GM19239 (cell line): ENCODE measurements at regions not wholly inside any gene's neighbourhood (a gene's known extent, or its start where the extent isn't known, plus 50 kb on each side); places are given as distances from the start of the nearest gene placed in this dataset.

Experiments
- DNase-seq: peaks from one replicate; pipeline ENCODE4 v3.0.0; 2011; ENCODE audit warnings: low spot score; ENCODE audit not compliant: insufficient read length
- FAIRE-seq: peaks from 2 replicates; lab custom pipeline; 2011; peaks lifted over from hg19 to GRCh38; lab: Jason Lieb, UNC

- no peak for DNase-seq
- no peak for FAIRE-seq
Observed at GRCh38 chr5:103953601-103954382, 391.2 kb upstream of the NUDT12 start.

- no peak for DNase-seq
- no peak for FAIRE-seq
Observed at GRCh38 chr5:103951776-103952175, 389.2 kb upstream of the NUDT12 start.

- no peak for FAIRE-seq
Observed at GRCh38 chr5:103943230-103943629, 380.6 kb upstream of the NUDT12 start.

GRCh38 chr5:103942587-103943186 is 380.1 kb upstream of the NUDT12 start:
- no peak for FAIRE-seq

More at GRCh38 chr5:103943230-103943629, 380.6 kb upstream of the NUDT12 start:
- no peak for DNase-seq

GRCh38 chr5:103941596-103941995 is 379.0 kb upstream of the NUDT12 start:
- FAIRE-seq: no peak
- no peak for DNase-seq

More at GRCh38 chr5:103942587-103943186, 380.1 kb upstream of the NUDT12 start:
- no peak for DNase-seq

- FAIRE-seq: no peak
- DNase-seq: no peak
Observed at GRCh38 chr5:103938146-103938695, 375.6 kb upstream of the NUDT12 start.

GRCh38 chr5:103929338-103930013 is 366.9 kb upstream of the NUDT12 start:
- no peak for DNase-seq
- FAIRE-seq: no peak

- no peak for FAIRE-seq
- no peak for DNase-seq
Observed at GRCh38 chr5:103927739-103928138, 365.1 kb upstream of the NUDT12 start.

GRCh38 chr5:103923616-103924168 is 361.1 kb upstream of the NUDT12 start:
- DNase-seq: no peak
- FAIRE-seq: no peak

- FAIRE-seq (no peak), DNase-seq (no peak)
Observed at GRCh38 chr5:103919506-103919905, 356.9 kb upstream of the NUDT12 start.

- FAIRE-seq (no peak), DNase-seq (no peak)
Observed at GRCh38 chr5:103918668-103919367, 356.2 kb upstream of the NUDT12 start.

- no peak for DNase-seq
- FAIRE-seq: no peak
Observed at GRCh38 chr5:103915081-103915480, 352.5 kb upstream of the NUDT12 start.

- DNase-seq: no peak
- no peak for FAIRE-seq
Observed at GRCh38 chr5:103910786-103911185, 348.2 kb upstream of the NUDT12 start.

GRCh38 chr5:103910011-103910410 is 347.4 kb upstream of the NUDT12 start:
- DNase-seq (no peak), FAIRE-seq (no peak)

GRCh38 chr5:103909391-103909790 is 346.8 kb upstream of the NUDT12 start:
- DNase-seq (no peak), FAIRE-seq (no peak)

GRCh38 chr5:103908336-103909080 is 345.9 kb upstream of the NUDT12 start:
- DNase-seq (no peak), FAIRE-seq (no peak)

GRCh38 chr5:103907001-103907400 is 344.4 kb upstream of the NUDT12 start:
- no peak for FAIRE-seq
- no peak for DNase-seq

GRCh38 chr5:103904651-103905050 is 342.1 kb upstream of the NUDT12 start:
- no peak for DNase-seq
- no peak for FAIRE-seq

- DNase-seq (no peak), FAIRE-seq (no peak)
Observed at GRCh38 chr5:103902893-103903292, 340.3 kb upstream of the NUDT12 start.
